NCI-H1105 treated with DMSO at 0.1 percent for 48 hours (cell line): ENCODE measurements at regions not wholly inside any gene's neighbourhood (a gene's known extent, or its start where the extent isn't known, plus 50 kb on each side); places are given as distances from the start of the nearest gene placed in this dataset.

Experiments used
- DNase-seq: peaks from one replicate; lab custom pipeline; 2025; lab: John Stamatoyannopoulos, UW

GRCh38 chr11:128089962-128090361 is 497.4 kb downstream of the ETS1 start:
- DNase-seq, result no peak

DNA sequence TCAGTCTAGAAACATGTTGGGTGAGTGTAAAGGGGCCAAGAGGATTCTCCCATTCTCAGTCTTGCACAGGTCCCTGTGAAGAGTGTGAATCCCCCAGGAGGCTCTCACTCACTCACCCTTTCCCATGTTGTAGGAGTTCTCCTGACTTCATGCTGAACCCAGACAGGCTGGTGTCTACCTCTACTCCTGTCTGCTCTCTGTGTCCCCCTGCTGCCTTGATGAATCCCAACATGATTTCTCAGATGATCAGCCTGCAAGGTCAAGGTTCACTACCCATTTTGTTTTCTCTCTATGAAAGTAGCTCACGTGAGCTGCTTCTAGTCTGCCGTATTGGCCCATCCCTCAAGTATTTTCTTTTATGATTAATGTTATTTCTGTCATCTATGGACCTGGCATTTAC is 500.6 kb downstream of the ETS1 start:
- no peak for DNase-seq

- DNase-seq, result no peak
Observed at GRCh38 chr11:128085276-128085675, 502.1 kb downstream of the ETS1 start.

DNA sequence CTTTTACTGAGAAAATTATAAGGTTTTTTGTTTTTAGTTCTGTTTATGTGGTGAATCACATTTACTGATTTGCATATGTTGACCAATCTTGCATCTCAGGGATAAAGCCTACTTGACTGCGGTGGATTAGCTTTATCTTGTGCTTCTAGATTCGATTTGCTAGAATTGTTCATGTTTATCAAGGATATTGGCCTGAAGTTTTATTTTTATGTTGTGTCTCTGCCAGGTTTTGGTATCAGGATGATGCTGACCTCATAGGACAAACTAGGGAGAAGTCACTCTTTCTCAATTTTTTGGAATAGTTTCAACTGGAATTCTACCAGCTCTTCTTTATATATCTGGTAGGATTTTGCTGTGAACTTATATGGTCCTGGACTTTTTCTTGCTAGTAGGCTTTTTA is 504.8 kb downstream of the ETS1 start:
- no peak for DNase-seq

GRCh38 chr11:128069665-128070064 is 517.7 kb downstream of the ETS1 start:
- no peak for DNase-seq

DNA sequence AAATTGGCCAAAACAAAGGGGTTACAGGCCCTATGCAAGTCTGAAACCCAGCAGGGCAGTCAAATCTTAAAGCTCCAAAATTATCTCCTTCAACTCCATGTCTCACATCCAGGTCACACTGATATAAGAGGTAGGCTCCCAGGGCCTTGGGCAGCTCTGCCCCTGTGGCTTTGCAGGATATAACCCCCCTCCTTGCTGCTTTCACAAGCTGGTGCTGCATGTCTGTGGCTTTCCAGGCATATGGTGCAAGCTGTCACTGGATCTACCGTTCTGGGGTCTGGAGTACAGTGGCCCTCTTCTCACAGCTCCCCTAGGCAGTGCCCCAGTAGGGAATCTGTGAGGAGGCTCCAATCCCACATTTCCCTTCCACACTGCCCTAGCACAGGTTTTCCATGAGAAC is 519.6 kb downstream of the ETS1 start:
- no peak for DNase-seq

DNA sequence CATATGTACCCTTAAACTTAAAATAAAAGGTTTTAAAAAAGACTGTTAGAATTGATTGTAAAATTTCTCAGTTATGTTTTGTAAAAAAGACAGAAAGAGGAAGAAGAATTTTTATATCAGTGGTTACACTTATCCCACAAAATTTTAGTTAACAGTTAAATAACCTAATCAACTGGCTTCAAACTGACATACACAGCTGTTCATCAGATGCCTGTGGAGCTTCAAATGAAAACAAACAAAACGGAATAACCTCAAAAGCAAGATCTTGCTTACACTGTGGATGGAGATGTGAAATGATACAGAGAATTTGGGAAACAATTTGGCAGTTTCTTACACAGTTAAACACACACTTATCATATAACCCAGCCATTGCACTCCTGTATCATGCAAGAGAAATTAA is 521.0 kb downstream of the ETS1 start:
- no peak for DNase-seq

DNA sequence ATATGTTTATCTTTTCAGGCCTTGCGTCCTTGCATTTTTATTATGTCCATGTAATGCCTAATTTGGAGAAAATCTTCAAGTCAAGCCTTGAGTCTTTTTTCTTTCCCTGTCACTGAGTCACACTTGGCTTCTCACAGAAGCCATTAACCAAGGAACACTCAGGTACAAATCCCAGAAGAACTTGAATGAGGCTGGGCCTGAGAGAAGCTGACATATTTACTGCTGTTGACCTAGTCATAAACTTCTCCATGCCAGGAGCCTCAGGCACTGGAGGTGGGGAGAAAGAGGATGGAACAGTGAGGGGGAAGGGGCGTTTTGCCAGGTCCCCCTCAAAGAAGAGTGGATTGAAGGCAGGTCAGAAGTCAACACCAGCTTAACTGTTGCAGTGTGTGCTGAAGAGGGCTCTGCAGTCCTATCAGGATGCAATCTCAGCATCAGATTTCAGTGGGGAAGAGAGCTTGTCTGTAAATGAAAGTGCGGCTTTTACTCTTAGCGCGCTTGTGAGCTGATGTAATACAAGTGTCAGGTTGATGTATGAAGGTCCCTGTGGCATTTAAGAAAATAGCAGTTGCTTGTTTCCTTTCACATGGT is 526.0 kb downstream of the ETS1 start:
- no peak for DNase-seq

GRCh38 chr11:128058580-128059208 is 528.7 kb downstream of the ETS1 start:
- DNase-seq, result no peak

- DNase-seq, result no peak
Observed at GRCh38 chr11:128057786-128058395, 529.5 kb downstream of the ETS1 start.

DNA sequence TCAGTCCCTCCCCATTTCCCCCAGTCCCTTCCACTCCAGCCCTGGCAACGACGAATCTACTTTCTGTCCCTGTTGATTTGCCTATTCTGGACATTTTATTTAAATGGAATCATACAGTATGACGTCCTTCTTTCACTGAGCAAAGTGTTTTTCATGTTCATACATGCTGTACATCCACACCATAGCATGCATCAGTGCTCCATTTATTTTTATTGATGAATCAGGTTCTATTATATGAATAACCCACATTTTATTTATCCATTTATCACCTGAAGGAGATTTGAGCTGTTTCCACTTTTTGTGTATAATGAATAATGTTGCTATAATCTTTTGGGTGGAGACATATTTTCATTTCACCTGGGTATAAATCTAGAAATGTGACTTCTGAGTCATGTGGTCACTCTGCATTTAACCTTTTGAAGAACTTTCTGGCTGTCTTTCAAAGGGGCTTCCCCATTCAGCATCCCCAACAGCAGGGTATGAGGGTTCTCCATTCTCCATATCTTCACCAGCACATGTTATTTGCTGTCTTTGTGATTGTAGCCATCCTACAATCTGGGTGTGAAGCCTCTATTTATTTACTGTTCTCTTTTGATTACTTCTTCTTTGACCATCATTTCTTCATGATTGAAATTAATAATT is 531.7 kb downstream of the ETS1 start:
- no peak for DNase-seq

DNA sequence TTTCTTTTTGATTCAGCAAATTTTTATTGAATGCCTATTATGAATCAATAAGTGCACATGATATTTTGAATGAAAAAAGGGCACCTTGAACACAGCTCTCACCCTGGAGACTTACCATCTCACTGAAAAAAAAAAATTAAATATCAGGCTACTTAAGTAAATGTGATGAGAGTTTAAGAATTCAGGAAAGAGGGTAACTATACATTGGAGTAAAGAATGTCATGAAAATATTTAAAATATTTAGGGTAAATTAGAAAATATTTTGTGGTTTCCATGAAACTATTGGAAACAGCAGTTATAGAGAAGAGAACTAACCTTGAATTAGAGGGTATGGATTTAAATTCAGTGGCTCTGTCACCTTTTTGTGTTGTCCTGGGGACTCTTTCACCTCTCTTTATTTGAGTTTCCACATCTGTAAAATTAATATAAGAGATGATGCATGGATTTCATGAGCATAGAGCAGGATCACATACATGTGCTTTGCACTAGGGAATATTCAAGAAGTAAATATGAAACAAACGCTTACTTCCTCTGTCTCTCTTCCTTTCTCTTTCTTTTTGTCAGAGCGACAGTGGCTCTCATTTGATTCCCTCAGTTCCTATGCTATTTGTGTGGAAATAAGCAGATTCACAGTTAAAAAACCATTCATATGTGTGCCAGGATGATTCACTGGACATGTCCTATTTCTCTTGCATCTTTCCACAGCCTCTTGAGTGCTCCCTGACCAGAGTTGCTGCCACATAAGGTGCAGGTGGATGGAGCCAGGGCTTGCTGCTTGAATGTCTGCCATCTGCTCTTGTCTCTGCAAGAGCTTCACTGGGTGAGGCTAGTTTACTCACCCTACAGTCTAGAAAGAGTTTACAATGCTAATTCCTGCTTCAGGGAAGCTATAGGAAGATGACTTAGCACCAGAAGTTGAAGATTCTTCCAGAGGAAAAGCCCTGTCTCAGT is 533.1 kb downstream of the ETS1 start:
- no peak for DNase-seq

DNA sequence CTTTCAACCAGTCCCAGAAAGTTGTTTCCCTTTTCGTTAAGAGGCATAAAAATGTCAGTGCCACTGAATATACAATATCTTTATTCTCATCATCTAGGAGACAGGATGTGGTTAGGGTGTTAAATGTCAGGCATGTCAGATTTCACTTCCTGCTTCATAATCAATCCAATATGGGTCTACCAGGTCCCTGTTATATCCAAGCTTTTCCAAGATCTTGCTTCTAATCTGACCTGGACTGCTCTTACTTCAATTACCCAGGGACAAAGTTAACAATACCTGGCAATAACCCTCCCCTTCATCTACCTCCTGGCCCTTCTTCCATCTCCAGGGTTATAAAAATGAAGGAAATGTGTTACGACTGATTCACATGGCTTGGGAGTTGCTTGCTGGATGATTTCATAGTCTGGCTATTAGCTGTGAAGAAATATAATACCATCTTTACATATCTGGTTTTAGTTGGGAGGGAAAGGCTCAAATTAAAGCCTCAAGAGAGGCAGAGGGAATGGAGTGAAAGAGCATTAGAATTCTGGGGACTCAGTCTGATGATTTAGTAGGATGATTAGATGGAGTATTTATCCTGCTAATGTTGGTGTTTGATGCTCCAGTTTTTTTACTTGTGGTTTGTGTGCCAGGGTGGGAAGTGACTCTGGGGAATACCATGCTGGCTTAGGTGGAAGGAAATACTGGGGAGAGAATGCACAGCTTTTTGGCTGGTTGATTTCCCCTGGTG is 534.3 kb downstream of the ETS1 start:
- DNase-seq, result no peak

DNA sequence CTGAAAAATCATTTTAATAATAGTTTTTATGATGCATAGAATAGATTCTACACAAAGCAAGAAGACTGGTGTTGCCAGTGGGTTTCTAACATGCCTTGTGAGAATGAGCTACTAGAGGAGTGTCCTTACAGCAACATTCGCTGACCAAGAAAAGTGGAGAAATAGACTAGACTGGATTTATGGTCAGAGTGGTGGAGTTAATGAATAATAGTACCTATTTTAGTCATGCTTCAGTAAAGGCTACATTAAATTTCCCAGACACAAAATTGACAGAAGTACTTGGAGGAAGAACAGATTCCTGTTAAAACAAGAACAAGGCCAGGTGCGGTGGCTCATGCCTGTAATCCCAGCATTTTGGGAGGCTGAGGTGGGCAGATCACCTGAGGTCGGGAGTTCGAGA is 539.2 kb downstream of the ETS1 start:
- no peak for DNase-seq

GRCh38 chr11:128047026-128047425 is 540.3 kb downstream of the ETS1 start:
- no peak for DNase-seq

GRCh38 chr11:128046213-128046612 is 541.1 kb downstream of the ETS1 start:
- no peak for DNase-seq

- DNase-seq, result no peak
Observed at GRCh38 chr11:128045094-128045725, 542.1 kb downstream of the ETS1 start.

DNA sequence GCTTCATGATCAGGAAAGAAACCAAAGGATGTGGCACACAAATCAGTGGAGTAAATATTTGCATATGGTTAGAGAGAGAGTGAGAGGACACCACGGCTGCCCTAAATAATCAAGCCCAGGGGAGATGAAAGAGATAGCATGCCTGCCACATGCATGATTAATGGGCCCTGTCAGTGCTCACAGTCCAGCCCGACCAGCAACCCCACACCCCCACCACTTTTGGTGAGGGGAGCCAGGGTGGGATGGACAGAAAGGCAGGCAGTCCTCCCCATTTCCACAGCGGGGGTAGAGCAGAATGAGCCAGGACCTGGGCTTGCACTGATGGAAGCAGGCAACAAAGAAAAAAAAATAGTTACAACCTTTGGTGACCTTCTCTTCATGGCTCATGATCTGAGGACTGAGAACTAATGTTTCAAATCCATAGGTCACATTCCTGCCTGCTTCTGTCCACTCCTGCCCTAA is 545.0 kb downstream of the ETS1 start:
- DNase-seq, result no peak

GRCh38 chr11:128040603-128041002 is 546.8 kb downstream of the ETS1 start:
- DNase-seq, result no peak

DNA sequence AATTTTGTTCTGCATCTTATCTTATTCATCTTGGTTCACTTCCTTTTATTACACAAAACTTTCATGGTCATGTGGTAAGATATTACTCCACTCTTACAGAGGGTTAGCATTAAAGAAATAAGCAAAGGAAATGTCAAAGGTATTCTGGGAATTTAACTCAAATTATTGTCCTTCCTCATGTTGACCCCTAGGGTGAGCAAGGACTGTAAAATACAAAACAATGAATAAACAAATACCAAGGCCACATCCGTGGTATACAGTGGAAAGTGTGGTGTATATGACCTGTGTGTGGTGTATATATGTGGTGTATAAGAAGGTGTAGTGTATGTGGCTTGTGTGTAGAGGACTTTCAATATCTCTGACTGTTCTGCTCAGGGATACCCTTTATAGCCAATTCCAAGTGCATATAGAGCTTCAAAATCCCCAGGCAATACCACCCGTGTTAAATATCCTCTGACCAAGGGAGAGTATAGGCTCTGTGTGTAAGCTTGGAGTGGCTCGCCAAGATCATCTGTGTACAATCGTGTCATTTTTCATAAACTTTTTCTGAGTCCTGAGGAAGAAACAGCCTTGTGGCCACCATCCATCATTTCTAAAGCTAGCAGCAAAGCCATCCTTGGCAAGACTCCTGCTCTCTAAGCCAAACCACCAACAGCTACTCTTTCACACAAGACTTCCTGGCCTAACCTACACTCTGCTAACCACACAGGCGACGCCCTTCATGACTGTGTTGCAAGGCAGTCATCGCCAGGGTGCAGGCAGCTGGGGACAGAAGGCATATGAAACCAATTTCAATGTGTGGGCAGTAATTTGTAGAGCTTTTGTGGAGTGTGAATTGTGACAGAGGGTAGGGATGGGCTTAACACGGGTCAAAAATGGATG is 548.0 kb downstream of the ETS1 start:
- DNase-seq, result no peak
